Endothelial cell (in vitro differentiated cells): ENCODE measurements at regions not wholly inside any gene's neighbourhood (a gene's known extent, or its start where the extent isn't known, plus 50 kb on each side); places are given as distances from the start of the nearest gene placed in this dataset.

Source experiments
- DNase-seq: peaks from one replicate; pipeline ENCODE4 v3.0.0; 2021; ENCODE audit warnings: low spot score
- H3K27ac Mint-ChIP-seq: one replicate; pipeline ENCODE4 v1.8.0; 2021; ENCODE audit warnings: mixed read lengths, inconsistent platforms; ENCODE audit not compliant: unreplicated experiment
- H3K27me3 Mint-ChIP-seq: one replicate; pipeline ENCODE4 v1.8.0; 2021; ENCODE audit warnings: mild to moderate bottlenecking, moderate library complexity, mixed read lengths, inconsistent platforms; ENCODE audit not compliant: unreplicated experiment
- H3K36me3 Mint-ChIP-seq: one replicate; pipeline ENCODE4 v1.8.0; 2021; ENCODE audit warnings: mild to moderate bottlenecking, low read depth, mixed read lengths, inconsistent platforms; ENCODE audit not compliant: unreplicated experiment
- H3K4me1 Mint-ChIP-seq: one replicate; pipeline ENCODE4 v1.8.0; 2021; ENCODE audit warnings: mild to moderate bottlenecking, mixed read lengths, inconsistent platforms; ENCODE audit not compliant: unreplicated experiment
- H3K4me3 Mint-ChIP-seq: one replicate; pipeline ENCODE4 v1.8.0; 2021; ENCODE audit warnings: mild to moderate bottlenecking, mixed read lengths, inconsistent platforms; ENCODE audit not compliant: unreplicated experiment
- H3K9me3 Mint-ChIP-seq: one replicate; pipeline ENCODE4 v1.8.0; 2021; ENCODE audit warnings: mixed read lengths, inconsistent platforms; ENCODE audit not compliant: unreplicated experiment
- CTCF ChIP-seq: fragments of 200-600 bp; sonication (generic); IDR thresholded peaks from one replicate; pipeline ENCODE4 v1.5.0; 2021; ENCODE audit warnings: antibody characterized with exemption; ENCODE audit not compliant: unreplicated experiment

- Mint-ChIP-seq H3K27ac (no peak overlapping the region), H3K9me3 (no peaks in the 10 kb centered on the region), H3K27me3 (no peaks in the 10 kb centered on the region), H3K36me3 (no peaks in the 10 kb centered on the region), H3K4me1 (no peaks in the 10 kb centered on the region), H3K4me3 (no peak overlapping the region)
- TF ChIP-seq CTCF, result no peak
- no peak for DNase-seq
Observed at GRCh38 chr4:13092702-13093101, 391.4 kb downstream of the RAB28 start.

GRCh38 chr4:13089659-13089998 lies 394.5 kb downstream of the RAB28 start:
- Mint-ChIP-seq H3K4me3 (no peak overlapping the region), H3K27ac (no peak overlapping the region), H3K4me1 (no peaks in the 10 kb centered on the region)

DNA sequence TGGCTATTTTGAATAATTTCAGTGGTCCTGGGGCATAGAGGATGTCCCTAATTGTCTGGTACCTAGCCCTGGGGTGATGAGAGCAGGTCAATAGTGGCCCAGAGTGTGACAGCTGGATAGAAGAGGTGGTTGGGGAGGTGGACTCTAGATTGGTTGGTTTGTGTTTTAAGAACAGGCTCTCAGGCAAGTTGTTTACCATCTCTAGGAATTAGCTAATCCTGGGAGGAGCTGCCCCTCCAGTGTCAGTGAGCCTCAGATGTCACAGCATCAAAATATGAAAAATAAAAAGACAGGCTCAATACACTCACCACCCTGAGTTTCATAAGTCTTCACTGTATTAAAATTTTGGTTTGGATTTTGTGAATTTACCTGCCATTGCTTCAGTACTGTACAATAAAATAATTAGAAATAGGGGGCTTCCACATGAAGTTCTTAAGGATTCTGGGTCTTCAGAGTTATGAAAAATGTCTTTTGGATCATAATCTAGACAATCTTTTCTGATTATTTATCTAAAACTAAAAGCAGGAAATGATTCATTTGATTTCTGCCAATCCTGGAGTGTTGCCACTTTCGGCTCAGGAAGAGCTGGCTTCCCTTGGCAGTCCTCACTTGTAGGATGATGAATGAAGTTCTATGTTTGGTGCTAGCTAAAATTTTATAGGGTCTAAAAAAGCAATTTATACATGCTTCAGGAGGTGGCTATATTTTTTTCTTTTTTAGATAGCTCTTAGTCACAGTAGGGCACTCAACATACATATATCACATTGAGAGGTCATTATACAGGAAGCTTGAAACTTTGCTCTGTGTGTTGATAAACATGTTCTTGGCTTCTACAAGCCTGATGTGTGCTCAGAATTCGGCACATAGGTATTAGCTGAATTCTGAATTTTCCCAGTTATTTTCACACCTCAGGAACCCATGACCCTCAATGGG lies 395.1 kb downstream of the RAB28 start:
- Mint-ChIP-seq H3K27me3 (no peaks in the 10 kb centered on the region), H3K9me3 (no peaks in the 10 kb centered on the region), H3K4me3 (no peak overlapping the region), H3K27ac (no peak overlapping the region), H3K36me3 (no peaks in the 10 kb centered on the region), H3K4me1 (no peaks in the 10 kb centered on the region)
- TF ChIP-seq CTCF, result no peak
- DNase-seq, result no peak

More at GRCh38 chr4:13089659-13089998, 394.5 kb downstream of the RAB28 start:
- no peaks in the 10 kb centered on the region for H3K27me3 Mint-ChIP-seq
- no peak for TF ChIP-seq CTCF
- no peaks in the 10 kb centered on the region for H3K9me3 Mint-ChIP-seq
- DNase-seq, result no peak
- no peaks in the 10 kb centered on the region for H3K36me3 Mint-ChIP-seq

GRCh38 chr4:13087041-13087440 lies 397.1 kb downstream of the RAB28 start:
- H3K36me3 Mint-ChIP-seq, result peaks cover 5% of the 10 kb centered on the region
- peaks cover 3% of the 10 kb centered on the region for H3K27me3 Mint-ChIP-seq
- no peak overlapping the region for H3K27ac Mint-ChIP-seq
- no peaks in the 10 kb centered on the region for H3K9me3 Mint-ChIP-seq
- no peak for TF ChIP-seq CTCF
- H3K4me3 Mint-ChIP-seq, result no peak overlapping the region
- no peaks in the 10 kb centered on the region for H3K4me1 Mint-ChIP-seq
- no peak for DNase-seq

- H3K27me3 Mint-ChIP-seq, result peaks cover 4% of the 10 kb centered on the region
- no peak for DNase-seq
- no peak overlapping the region for H3K4me3 Mint-ChIP-seq
- H3K9me3 Mint-ChIP-seq, result no peaks in the 10 kb centered on the region
- H3K27ac Mint-ChIP-seq, result no peak overlapping the region
- TF ChIP-seq CTCF, result no peak
- H3K4me1 Mint-ChIP-seq, result no peaks in the 10 kb centered on the region
- peaks cover 11% of the 10 kb centered on the region for H3K36me3 Mint-ChIP-seq
Observed at GRCh38 chr4:13084210-13084609, 399.9 kb downstream of the RAB28 start.
